GM23338 (cell line): ENCODE measurements at regions not wholly inside any gene's neighbourhood (a gene's known extent, or its start where the extent isn't known, plus 50 kb on each side); places are given as distances from the start of the nearest gene placed in this dataset.

ENCODE experiments used
- ATAC-seq: fragments of 200-7000 bp; cut with Tn5 transposase; 3 replicates; pipeline ENCODE4 v1.9.1; 2020
- DNase-seq: peaks from one replicate; pipeline ENCODE4 v3.0.0-alpha.2; 2015; ENCODE audit warnings: low spot score
- H2AFZ ChIP-seq: fragments of 200-600 bp; sonication (generic); 2 replicates; pipeline ENCODE4 v1.8.0; 2016; ENCODE audit warnings: antibody characterized with exemption, mild to moderate bottlenecking, moderate library complexity
- H3F3A ChIP-seq: fragments of 200-600 bp; sonication (generic); replicated peaks from 2 replicates; pipeline ENCODE4 v1.8.0; 2017; ENCODE audit warnings: antibody characterized with exemption, mixed run types, low read depth
- H3K27ac ChIP-seq: fragments of 200-600 bp; sonication (generic); 2 replicates; pipeline ENCODE4 v1.6.1; 2016; ENCODE audit warnings: low read depth
- H3K27me3 ChIP-seq: fragments of 200-600 bp; sonication (generic); 2 replicates; pipeline ENCODE4 v1.8.0; 2016; ENCODE audit warnings: mild to moderate bottlenecking, mixed run types, moderate library complexity; ENCODE audit not compliant: insufficient read depth
- H3K36me3 ChIP-seq: fragments of 200-600 bp; sonication (generic); 2 replicates; pipeline ENCODE4 v1.8.0; 2016; ENCODE audit warnings: mild to moderate bottlenecking; ENCODE audit not compliant: insufficient read depth
- H3K4me1 ChIP-seq: fragments of 200-600 bp; sonication (generic); 2 replicates; pipeline ENCODE4 v1.8.0; 2016; ENCODE audit warnings: mild to moderate bottlenecking, moderate library complexity; ENCODE audit not compliant: insufficient read depth
- H3K4me2 ChIP-seq: fragments of 200-600 bp; sonication (generic); 2 replicates; pipeline ENCODE4 v1.7.1; 2017; ENCODE audit warnings: mixed run types
- H3K4me3 ChIP-seq: fragments of 200-600 bp; sonication (generic); 2 replicates; pipeline ENCODE4 v1.6.1; 2016; ENCODE audit warnings: mixed run types
- H3K79me2 ChIP-seq: fragments of 200-600 bp; sonication (generic); replicated peaks from 2 replicates; pipeline ENCODE4 v1.8.0; 2017; ENCODE audit warnings: mild to moderate bottlenecking; ENCODE audit not compliant: insufficient read depth
- H3K9me2 ChIP-seq: fragments of 200-600 bp; sonication (generic); 2 replicates; pipeline ENCODE4 v1.8.0; 2017; ENCODE audit not compliant: insufficient read depth
- H4K20me1 ChIP-seq: fragments of 200-600 bp; sonication (generic); replicated peaks from 2 replicates; pipeline ENCODE4 v1.8.0; 2017; ENCODE audit warnings: mild to moderate bottlenecking; ENCODE audit not compliant: insufficient read depth
- H3K27ac Mint-ChIP-seq: 2 replicates; pipeline ENCODE4 v1.8.0; 2020; ENCODE audit warnings: inconsistent platforms, mild to moderate bottlenecking, moderate library complexity, mixed read lengths
- H3K27me3 Mint-ChIP-seq: 3 replicates; pipeline ENCODE4 v1.8.0; 2022; ENCODE audit warnings: low read depth, mild to moderate bottlenecking, moderate library complexity, mixed read lengths, inconsistent platforms; ENCODE audit not compliant: insufficient read depth, poor library complexity
- H3K36me3 Mint-ChIP-seq: 3 replicates; pipeline ENCODE4 v1.8.0; 2021; ENCODE audit warnings: low read depth, mild to moderate bottlenecking, inconsistent platforms, moderate library complexity, mixed read lengths
- H3K4me1 Mint-ChIP-seq: 3 replicates; pipeline ENCODE4 v1.8.0; 2020; ENCODE audit warnings: mild to moderate bottlenecking, inconsistent platforms, mixed read lengths
- H3K4me3 Mint-ChIP-seq: 3 replicates; pipeline ENCODE4 v1.8.0; 2021; ENCODE audit warnings: moderate library complexity, mild to moderate bottlenecking, inconsistent platforms, mixed read lengths
- H3K9me3 Mint-ChIP-seq: 3 replicates; pipeline ENCODE4 v1.8.0; 2020; ENCODE audit warnings: moderate library complexity, mild to moderate bottlenecking, inconsistent platforms, mixed read lengths
- EZH2phosphoT487 ChIP-seq: fragments of 200-600 bp; sonication (generic); IDR thresholded peaks from one replicate; pipeline ENCODE4 v1.8.1; 2018; ENCODE audit warnings: antibody characterized with exemption; ENCODE audit not compliant: unreplicated experiment
- JUNB ChIP-seq: IDR thresholded peaks from one replicate; pipeline ENCODE4 v1.6.1; 2016; ENCODE audit warnings: antibody characterized with exemption; ENCODE audit not compliant: unreplicated experiment
- NANOG ChIP-seq: IDR thresholded peaks from 2 replicates; pipeline ENCODE4 v1.6.1; 2016; ENCODE audit warnings: antibody characterized with exemption, borderline replicate concordance
- REST ChIP-seq: IDR thresholded peaks from one replicate; pipeline ENCODE4 v1.6.1; 2018; ENCODE audit warnings: antibody characterized with exemption; ENCODE audit not compliant: unreplicated experiment
- STAT1 ChIP-seq: IDR thresholded peaks from one replicate; pipeline ENCODE4 v1.6.1; 2016; ENCODE audit warnings: antibody characterized with exemption; ENCODE audit not compliant: unreplicated experiment
- ZNF114 ChIP-seq: fragments of 250-450 bp; sonication (Bioruptor Pico); IDR thresholded peaks from 2 replicates; pipeline ENCODE4 v1.5.0; 2020; ENCODE audit warnings: mild to moderate bottlenecking, moderate library complexity
- ZNF331 ChIP-seq: fragments of 250-450 bp; sonication (Bioruptor Pico); IDR thresholded peaks from 2 replicates; pipeline ENCODE4 v1.5.0; 2020; ENCODE audit warnings: low read depth, mild to moderate bottlenecking, moderate library complexity
- ZNF462 ChIP-seq: fragments of 250-450 bp; sonication (Bioruptor Pico); IDR thresholded peaks from 2 replicates; pipeline ENCODE4 v1.5.0; 2020; ENCODE audit warnings: mild to moderate bottlenecking, moderate library complexity
- TF ChIP-seq, protein P1 (sequence below): IDR thresholded peaks from 2 replicates; pipeline ENCODE4 v1.6.1; 2016; ENCODE audit warnings: antibody characterized with exemption
- TF ChIP-seq, protein P2 (sequence below), 2 experiments: fragments of 200-600 bp in 1 of 2; sonication (generic) in 1 of 2; conservative IDR thresholded peaks; 2 replicates each; pipeline versions ENCODE4 v1.5.1 to v1.6.1; 2016 to 2017; ENCODE audit warnings: antibody characterized with exemption in 2 of 2, low read depth in 2 of 2, mild to moderate bottlenecking in 2 of 2, moderate library complexity in 1 of 2

DNA sequence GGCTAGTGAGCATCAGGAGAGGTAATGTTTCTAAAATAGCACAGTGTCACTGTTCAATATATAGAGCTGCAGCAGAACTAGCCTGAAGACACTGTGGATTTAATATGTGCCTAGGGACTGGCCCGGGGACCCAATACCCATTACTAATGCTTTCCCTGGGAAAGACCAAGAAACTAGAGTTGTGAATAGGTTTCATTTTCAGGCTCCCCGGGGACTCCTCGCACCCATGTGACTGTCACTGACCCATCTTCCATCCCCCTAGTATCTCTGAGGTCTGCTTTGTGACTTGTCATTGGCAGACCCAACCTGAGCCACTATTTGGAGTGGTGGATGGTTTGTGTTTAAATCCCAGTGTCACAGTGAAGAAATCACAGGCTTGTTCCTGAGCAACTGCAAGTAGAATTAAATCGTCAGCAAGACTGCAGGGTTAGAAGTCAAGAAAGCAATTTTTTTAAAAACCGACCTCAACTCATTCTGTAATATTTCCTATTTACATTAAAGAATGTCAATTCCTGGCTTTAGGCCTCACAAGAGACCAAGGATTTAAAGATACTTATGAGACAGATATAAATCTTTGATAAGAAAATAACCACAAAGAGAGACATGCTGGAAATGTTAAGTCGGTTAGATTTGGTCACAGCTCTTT is 130.0 kb upstream of the TNR start (continued):
- TF ChIP-seq ZNF462 (CRISPR knock-in tag) (no peak), ZNF331 (CRISPR knock-in tag) (no peak)
- TF ChIP-seq, protein P1, sequence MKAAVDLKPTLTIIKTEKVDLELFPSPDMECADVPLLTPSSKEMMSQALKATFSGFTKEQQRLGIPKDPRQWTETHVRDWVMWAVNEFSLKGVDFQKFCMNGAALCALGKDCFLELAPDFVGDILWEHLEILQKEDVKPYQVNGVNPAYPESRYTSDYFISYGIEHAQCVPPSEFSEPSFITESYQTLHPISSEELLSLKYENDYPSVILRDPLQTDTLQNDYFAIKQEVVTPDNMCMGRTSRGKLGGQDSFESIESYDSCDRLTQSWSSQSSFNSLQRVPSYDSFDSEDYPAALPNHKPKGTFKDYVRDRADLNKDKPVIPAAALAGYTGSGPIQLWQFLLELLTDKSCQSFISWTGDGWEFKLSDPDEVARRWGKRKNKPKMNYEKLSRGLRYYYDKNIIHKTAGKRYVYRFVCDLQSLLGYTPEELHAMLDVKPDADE, result no peak

- H3K79me2 ChIP-seq, result no peaks in the 10 kb centered on the region
- no peak overlapping the region for H3K4me3 ChIP-seq
- no peaks in the 10 kb centered on the region for H3K27me3 ChIP-seq
- H4K20me1 ChIP-seq, result no peaks in the 10 kb centered on the region
- H3K27ac ChIP-seq, result no peak overlapping the region
- H3K4me2 ChIP-seq, result no peak overlapping the region
- no peaks in the 10 kb centered on the region for H3F3A ChIP-seq
- H2AFZ ChIP-seq, result no peak overlapping the region
- H3K4me1 ChIP-seq, result peaks cover 8% of the 10 kb centered on the region; the same call in 1 of the 2 replicates
- ATAC-seq (no peak), DNase-seq (no peak)
- Mint-ChIP-seq H3K27ac (no peak overlapping the region), H3K9me3 (no peaks in the 10 kb centered on the region), H3K27me3 (peaks cover 10% of the 10 kb centered on the region), H3K36me3 (no peaks in the 10 kb centered on the region), H3K4me1 (peaks cover 13% of the 10 kb centered on the region; the same call in 2 of the 3 replicates), H3K4me3 (no peak overlapping the region)
- H3K36me3 ChIP-seq, result no peaks in the 10 kb centered on the region
- peaks cover 9% of the 10 kb centered on the region; the same call in 1 of the 2 replicates for H3K9me2 ChIP-seq
- TF ChIP-seq ZNF331 (CRISPR knock-in tag) (no peak), REST (no peak), ZNF114 (CRISPR knock-in tag) (no peak), NANOG (no peak), JUNB (no peak), EZH2phosphoT487 (no peak), STAT1 (no peak)
- TF ChIP-seq, protein P1, result no peak
- TF ChIP-seq, protein P2, sequence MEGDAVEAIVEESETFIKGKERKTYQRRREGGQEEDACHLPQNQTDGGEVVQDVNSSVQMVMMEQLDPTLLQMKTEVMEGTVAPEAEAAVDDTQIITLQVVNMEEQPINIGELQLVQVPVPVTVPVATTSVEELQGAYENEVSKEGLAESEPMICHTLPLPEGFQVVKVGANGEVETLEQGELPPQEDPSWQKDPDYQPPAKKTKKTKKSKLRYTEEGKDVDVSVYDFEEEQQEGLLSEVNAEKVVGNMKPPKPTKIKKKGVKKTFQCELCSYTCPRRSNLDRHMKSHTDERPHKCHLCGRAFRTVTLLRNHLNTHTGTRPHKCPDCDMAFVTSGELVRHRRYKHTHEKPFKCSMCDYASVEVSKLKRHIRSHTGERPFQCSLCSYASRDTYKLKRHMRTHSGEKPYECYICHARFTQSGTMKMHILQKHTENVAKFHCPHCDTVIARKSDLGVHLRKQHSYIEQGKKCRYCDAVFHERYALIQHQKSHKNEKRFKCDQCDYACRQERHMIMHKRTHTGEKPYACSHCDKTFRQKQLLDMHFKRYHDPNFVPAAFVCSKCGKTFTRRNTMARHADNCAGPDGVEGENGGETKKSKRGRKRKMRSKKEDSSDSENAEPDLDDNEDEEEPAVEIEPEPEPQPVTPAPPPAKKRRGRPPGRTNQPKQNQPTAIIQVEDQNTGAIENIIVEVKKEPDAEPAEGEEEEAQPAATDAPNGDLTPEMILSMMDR (conservative IDR thresholded peaks at IDR 0.05; ENCODE audit: low read depth in 2 of 2), result no peak
These were observed 129.2 kb upstream of the TNR start for GRCh38 chr1:175872588-175872987.
